ENCODE measurements at regions not wholly inside any gene's neighbourhood (a gene's known extent, or its start where the extent isn't known, plus 50 kb on each side); places are given as distances from the start of the nearest gene placed in this dataset.
A peak's percentile ranks its signal among the peaks of the same experiment; 100 is the strongest.
"Not testable (repeated sequence)": the region's sequence is repeated elsewhere in the genome, so short reads cannot be mapped to it uniquely, and the experiment has no call there.

DNA sequence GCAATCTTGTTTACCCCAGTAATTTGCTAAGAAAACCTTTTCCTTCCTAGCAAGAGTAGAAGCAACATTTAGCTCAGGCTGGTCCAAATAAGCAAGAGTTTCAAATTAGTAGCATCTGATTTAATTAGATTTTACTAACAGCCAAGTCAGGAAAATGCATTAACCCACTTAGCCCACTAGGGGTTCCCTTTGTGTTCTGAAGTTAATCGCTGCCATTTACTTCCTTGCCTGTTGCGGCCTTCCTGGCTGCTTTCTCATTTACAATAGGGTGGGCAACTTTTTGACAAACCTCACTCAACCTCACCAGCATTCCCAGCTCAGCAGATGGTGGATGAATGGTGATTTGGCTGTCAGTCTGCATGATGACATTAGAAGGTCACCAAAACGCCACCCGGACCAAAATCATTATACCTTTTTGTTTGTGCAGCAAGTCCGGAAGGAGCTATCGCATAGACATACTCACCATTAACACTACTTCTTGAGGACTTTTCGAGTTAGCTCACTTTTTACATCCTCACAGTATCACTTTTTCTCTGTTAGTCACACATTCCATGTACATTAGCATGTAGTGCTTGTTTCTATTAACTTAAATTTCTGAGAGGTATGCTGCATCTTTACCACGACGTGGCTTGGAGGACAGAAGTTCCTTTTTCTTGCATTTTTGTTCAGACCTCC, 101.5 kb upstream of the SETBP1 start:
- CTCF ChIA-PET: no interaction called here
- no peak overlapping the region for H3K27ac ChIP-seq (ENCODE audit: low read depth, low read length, poor library complexity, severe bottlenecking)
- BruUV-seq (replicated peaks): no TSS peak
- no peak overlapping the region for H3K4me3 ChIP-seq (ENCODE audit: low read depth, low read length, poor library complexity, severe bottlenecking)
- peak; percentile 76 for DNase-seq (ENCODE audit: low spot score)
- H3K4me1 ChIP-seq (ENCODE audit: insufficient read depth, low read length, poor library complexity, severe bottlenecking): peaks cover 5% of the 10 kb centered on the region
- intact Hi-C loops (cut with micrococcal nuclease; ENCODE audit: unreplicated experiment): no loop called here
- H3K9me3 ChIP-seq (ENCODE audit: low read depth, low read length, poor library complexity, severe bottlenecking): no peaks in the 10 kb centered on the region
- H3K36me3 ChIP-seq (ENCODE audit: insufficient read depth, low read length, poor library complexity, severe bottlenecking): no peaks in the 10 kb centered on the region
- H3K27me3 ChIP-seq (replicated peaks; ENCODE audit: insufficient read depth, low read depth, low read length, poor library complexity): no peaks in the 10 kb centered on the region
- no peak for TF ChIP-seq EZH2 (IDR thresholded peaks at IDR 0.05; ENCODE audit: borderline replicate concordance, low read depth, low read length, poor library complexity, severe bottlenecking)
- peak; percentile 73 for TF ChIP-seq CTCF (conservative IDR thresholded peaks at IDR 0.05; ENCODE audit: low read depth, low read length)
- POLR2A ChIA-PET (ENCODE audit: low non-redundant PET): no interaction called here

GRCh38 chr18:44579745-44580144, 100.9 kb upstream of the SETBP1 start:
- no TSS peak for BruUV-seq (replicated peaks)
- no peak for TF ChIP-seq CTCF (conservative IDR thresholded peaks at IDR 0.05; ENCODE audit: low read depth, low read length)
- TF ChIP-seq EZH2 (IDR thresholded peaks at IDR 0.05; ENCODE audit: borderline replicate concordance, low read depth, low read length, poor library complexity, severe bottlenecking): no peak
- Histone ChIP-seq H3K9me3 (ENCODE audit: low read depth, low read length, poor library complexity, severe bottlenecking) (no peaks in the 10 kb centered on the region), H3K27me3 (replicated peaks; ENCODE audit: insufficient read depth, low read depth, low read length, poor library complexity) (no peaks in the 10 kb centered on the region), H3K36me3 (ENCODE audit: insufficient read depth, low read length, poor library complexity, severe bottlenecking) (no peaks in the 10 kb centered on the region), H3K4me1 (ENCODE audit: insufficient read depth, low read length, poor library complexity, severe bottlenecking) (peaks cover 5% of the 10 kb centered on the region), H3K4me3 (ENCODE audit: low read depth, low read length, poor library complexity, severe bottlenecking) (no peak overlapping the region), H3K27ac (ENCODE audit: low read depth, low read length, poor library complexity, severe bottlenecking) (no peak overlapping the region)
- no peak for DNase-seq (ENCODE audit: low spot score)
- ChIA-PET CTCF (no interaction called here), POLR2A (ENCODE audit: low non-redundant PET) (no interaction called here)
- intact Hi-C loops (cut with micrococcal nuclease; ENCODE audit: unreplicated experiment): no loop called here

DNA sequence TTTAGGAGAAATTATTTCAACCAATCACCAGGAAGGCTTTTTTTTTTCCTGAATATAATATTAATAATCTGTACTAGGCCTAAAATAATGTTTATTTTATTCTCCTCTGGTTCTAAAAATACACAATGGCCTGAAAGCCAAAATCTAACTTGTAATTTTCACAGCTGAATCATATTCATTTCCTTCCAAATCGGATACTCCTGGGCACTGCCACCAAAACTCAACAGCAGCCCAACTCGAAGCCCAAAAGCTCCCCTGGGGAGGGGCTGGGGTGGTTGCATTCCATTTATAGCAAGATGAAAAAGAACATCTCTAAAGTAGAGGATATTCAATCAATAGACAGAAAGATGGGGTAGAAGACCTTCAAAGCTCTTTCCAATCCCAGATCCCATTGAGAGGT, 100.5 kb upstream of the SETBP1 start:
- TF ChIP-seq EZH2 (IDR thresholded peaks at IDR 0.05; ENCODE audit: borderline replicate concordance, low read depth, low read length, poor library complexity, severe bottlenecking) (no peak), CTCF (conservative IDR thresholded peaks at IDR 0.05; ENCODE audit: low read depth, low read length) (no peak)
- DNase-seq (ENCODE audit: low spot score): no peak
- no peaks in the 10 kb centered on the region for H3K9me3 ChIP-seq (ENCODE audit: low read depth, low read length, poor library complexity, severe bottlenecking)
- H3K36me3 ChIP-seq (ENCODE audit: insufficient read depth, low read length, poor library complexity, severe bottlenecking): no peaks in the 10 kb centered on the region
- H3K27ac ChIP-seq (ENCODE audit: low read depth, low read length, poor library complexity, severe bottlenecking): no peak overlapping the region
- intact Hi-C loops (cut with micrococcal nuclease; ENCODE audit: unreplicated experiment): no loop called here
- peaks cover 5% of the 10 kb centered on the region for H3K4me1 ChIP-seq (ENCODE audit: insufficient read depth, low read length, poor library complexity, severe bottlenecking)
- no peak overlapping the region for H3K4me3 ChIP-seq (ENCODE audit: low read depth, low read length, poor library complexity, severe bottlenecking)
- ChIA-PET POLR2A (ENCODE audit: low non-redundant PET) (no interaction called here), CTCF (no interaction called here)
- BruUV-seq (replicated peaks): no TSS peak
- no peaks in the 10 kb centered on the region for H3K27me3 ChIP-seq (replicated peaks; ENCODE audit: insufficient read depth, low read depth, low read length, poor library complexity)

GRCh38 chr18:44580782-44581181, 99.9 kb upstream of the SETBP1 start:
- BruUV-seq (replicated peaks); H3K4me1 ChIP-seq (ENCODE audit: insufficient read depth, low read length, poor library complexity, severe bottlenecking); POLR2A ChIA-PET (ENCODE audit: low non-redundant PET); H3K4me3 ChIP-seq (ENCODE audit: low read depth, low read length, poor library complexity, severe bottlenecking); H3K36me3 ChIP-seq (ENCODE audit: insufficient read depth, low read length, poor library complexity, severe bottlenecking); intact Hi-C loops (cut with micrococcal nuclease; ENCODE audit: unreplicated experiment); H3K27me3 ChIP-seq (replicated peaks; ENCODE audit: insufficient read depth, low read depth, low read length, poor library complexity); CTCF ChIA-PET; H3K9me3 ChIP-seq (ENCODE audit: low read depth, low read length, poor library complexity, severe bottlenecking); DNase-seq (ENCODE audit: low spot score); H3K27ac ChIP-seq (ENCODE audit: low read depth, low read length, poor library complexity, severe bottlenecking): not testable (repeated sequence)

All from A673 (cell line).